ENCODE measurements at regions not wholly inside any gene's neighbourhood (a gene's known extent, or its start where the extent isn't known, plus 50 kb on each side); places are given as distances from the start of the nearest gene placed in this dataset.

GRCh38 chr14:65872536-65872935 is 460.0 kb downstream of the FUT8 start:
- H3K4me3 ChIP-seq = no peak overlapping the region
- WGBS (ENCODE audit: insufficient coverage, insufficient replicate concordance, low lambda C conversion rate, missing lambda C conversion rate) = 68% methylated on average over 2 of the region's 2 CpGs
- H3K4me2 ChIP-seq (ENCODE audit: control insufficient read depth, insufficient read depth) = no peak overlapping the region
- peaks cover 0 to 2% of the 10 kb centered on the region in 2 experiments; a peak in 1 of 4 replicates for H3K27me3 ChIP-seq (replicated peaks in 1 of 2; ENCODE audit: control insufficient read depth in 2 of 2, insufficient read depth in 2 of 2, low read length in 1 of 2)
- H2AFZ ChIP-seq (ENCODE audit: control insufficient read depth, low read depth, low read length) = no peak overlapping the region
- no peaks in the 10 kb centered on the region for H3K36me3 ChIP-seq (ENCODE audit: control insufficient read depth in 2 of 2, insufficient read depth in 2 of 2, low read length in 1 of 2)
- ChIA-PET POLR2A (interaction anchor here (0.5 kb wide), 1 partner anchor 359 kb away, joined by 4 read pairs; no protein-coding TSS in a partner anchor), SMC1A (ENCODE audit: uncharacterized antibody, unreplicated experiment) (no interaction called here), RAD21 (ENCODE audit: unreplicated experiment) (no interaction called here), CTCF (no interaction called here)
- no peaks in the 10 kb centered on the region for H4K20me1 ChIP-seq (ENCODE audit: control insufficient read depth, insufficient read depth)
- no TSS peak for BruUV-seq (replicated peaks)
- no peaks in the 10 kb centered on the region for H3K79me2 ChIP-seq (ENCODE audit: control insufficient read depth, insufficient read depth, low read length)
- TF ChIP-seq IKZF2 (IDR thresholded peaks at IDR 0.05) (no peak), ZNF24 (IDR thresholded peaks at IDR 0.05) (no peak)
- H3K4me1 ChIP-seq (ENCODE audit: control insufficient read depth, insufficient read depth, low read length) = no peaks in the 10 kb centered on the region
- no peak for ATAC-seq
- no peak overlapping the region for H3K9ac ChIP-seq (ENCODE audit: control insufficient read depth, insufficient read depth, low read length)
- H3K27ac ChIP-seq (ENCODE audit: control insufficient read depth, insufficient read depth) = no peak overlapping the region
- no peak for DNase-seq (ENCODE audit: low read depth, low spot score)
- intact Hi-C loops (cut with micrococcal nuclease; ENCODE audit: unreplicated experiment) = no loop called here
- in situ Hi-C loops (cut with MboI) = no loop called here
- H3K9me3 ChIP-seq (replicated peaks; ENCODE audit: control insufficient read depth, insufficient read depth, low read length) = no peaks in the 10 kb centered on the region
- FAIRE-seq = no peak

DNA sequence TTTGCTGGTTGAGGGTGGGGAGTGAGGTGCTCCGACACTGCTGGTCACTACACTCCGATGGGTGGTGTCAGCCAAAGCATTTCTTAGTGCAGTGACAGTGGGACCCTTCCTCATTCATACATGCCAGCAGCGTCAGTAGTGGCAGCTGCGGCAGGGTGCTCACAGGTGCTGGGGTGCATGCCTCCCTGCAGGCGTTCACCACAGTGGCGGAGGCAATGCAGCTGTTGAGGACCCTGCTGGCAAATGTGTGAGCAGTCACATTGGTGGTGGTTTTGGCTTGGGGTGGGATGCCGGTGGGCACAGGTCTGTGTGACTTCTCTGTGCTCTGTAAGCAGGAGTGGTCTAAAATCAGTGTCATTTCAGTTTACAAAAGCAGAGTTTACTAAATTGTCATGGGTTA is 464.6 kb downstream of the FUT8 start:
- Histone ChIP-seq H3K4me3 (no peak overlapping the region), H3K9ac (ENCODE audit: control insufficient read depth, insufficient read depth, low read length) (no peak overlapping the region), H4K20me1 (ENCODE audit: control insufficient read depth, insufficient read depth) (no peaks in the 10 kb centered on the region), H3K27me3 (replicated peaks in 1 of 2; ENCODE audit: control insufficient read depth in 2 of 2, insufficient read depth in 2 of 2, low read length in 1 of 2) (peaks cover 0 to 2% of the 10 kb centered on the region in 2 experiments; a peak in 1 of 4 replicates), H3K9me3 (replicated peaks; ENCODE audit: control insufficient read depth, insufficient read depth, low read length) (no peaks in the 10 kb centered on the region), H3K4me1 (ENCODE audit: control insufficient read depth, insufficient read depth, low read length) (no peaks in the 10 kb centered on the region), H2AFZ (ENCODE audit: control insufficient read depth, low read depth, low read length) (no peak overlapping the region), H3K36me3 (ENCODE audit: control insufficient read depth in 2 of 2, insufficient read depth in 2 of 2, low read length in 1 of 2) (no peaks in the 10 kb centered on the region), H3K4me2 (ENCODE audit: control insufficient read depth, insufficient read depth) (no peak overlapping the region), H3K27ac (ENCODE audit: control insufficient read depth, insufficient read depth) (no peak overlapping the region), H3K79me2 (ENCODE audit: control insufficient read depth, insufficient read depth, low read length) (no peaks in the 10 kb centered on the region)
- RAD21 ChIA-PET (ENCODE audit: unreplicated experiment) = no interaction called here
- CTCF ChIA-PET = interaction anchor here (1.1 kb wide), 1 partner anchor 462 kb away, joined by 6 read pairs; no protein-coding TSS in a partner anchor
- intact Hi-C loops (cut with micrococcal nuclease; ENCODE audit: unreplicated experiment) (no loop called here), in situ Hi-C loops (cut with MboI) (no loop called here)
- no peak for FAIRE-seq
- DNase-seq (ENCODE audit: low read depth, low spot score) = no peak
- no peak for ATAC-seq
- TF ChIP-seq SIN3A (IDR thresholded peaks at IDR 0.05; ENCODE audit: low read depth, low read length) = no peak
- SMC1A ChIA-PET (ENCODE audit: uncharacterized antibody, unreplicated experiment) = no interaction called here
- 66% methylated on average over 7 of the region's 7 CpGs for WGBS (ENCODE audit: insufficient coverage, insufficient replicate concordance, low lambda C conversion rate, missing lambda C conversion rate)
- BruUV-seq (replicated peaks) = no TSS peak
- POLR2A ChIA-PET = no interaction called here

Data from GM12878 (cell line).